Suprapubic skin (tissue), 4 donors: ENCODE measurements at regions not wholly inside any gene's neighbourhood (a gene's known extent, or its start where the extent isn't known, plus 50 kb on each side); places are given as distances from the start of the nearest gene placed in this dataset.

ENCODE experiments used
- DNase-seq, 2 donors: peaks; one replicate each; pipeline ENCODE4 v3.0.0-alpha.2; 2019; ENCODE audit warnings: low spot score in 2 of 2
- H3K27ac ChIP-seq: fragments of 200-600 bp; sonication (generic); one replicate; pipeline ENCODE4 v1.5.1; 2019
- H3K27me3 ChIP-seq: fragments of 200-600 bp; sonication (generic); one replicate; pipeline ENCODE4 v1.5.1; 2019
- H3K36me3 ChIP-seq: fragments of 200-600 bp; sonication (generic); one replicate; pipeline ENCODE4 v1.5.1; 2019
- H3K4me1 ChIP-seq: fragments of 200-600 bp; sonication (generic); one replicate; pipeline ENCODE4 v1.5.1; 2019
- H3K4me3 ChIP-seq: fragments of 200-600 bp; sonication (generic); one replicate; pipeline ENCODE4 v1.5.1; 2019; ENCODE audit warnings: mild to moderate bottlenecking
- H3K9me3 ChIP-seq: fragments of 200-600 bp; sonication (generic); one replicate; pipeline ENCODE4 v1.5.1; 2019
- CTCF ChIP-seq, 2 donors: fragments of 200-600 bp in 1 of 2; fragments of 450-650 bp in 1 of 2; sonication (generic) in 1 of 2; IDR thresholded peaks; one replicate each; pipeline ENCODE4 v1.5.1; 2016 to 2019; ENCODE audit warnings: antibody characterized with exemption in 2 of 2, mild to moderate bottlenecking in 1 of 2, moderate library complexity in 1 of 2
- EP300 ChIP-seq: sonication (generic); formaldehyde crosslinking; IDR thresholded peaks from one replicate; pipeline ENCODE4 v1.6.1; 2017; ENCODE audit warnings: antibody characterized with exemption
- POLR2A ChIP-seq, 2 donors: fragments of 450-650 bp; IDR thresholded peaks; one replicate each; pipeline ENCODE4 v1.6.1; 2017; ENCODE audit warnings: antibody characterized with exemption in 2 of 2, mild to moderate bottlenecking in 2 of 2, moderate library complexity in 2 of 2
- POLR2AphosphoS5 ChIP-seq, 3 donors: sonication (generic); formaldehyde crosslinking; IDR thresholded peaks; one replicate each; pipeline ENCODE4 v1.6.1; 2017; ENCODE audit warnings: antibody characterized with exemption in 3 of 3
- WGBS: methylation state at CpG from one replicate; pipeline ENCODE4 v1.1.5; 2018; 5-methylcytosine and 5-hydroxymethylcytosine counted together

GRCh38 chr5:18357486-18357885, 723.2 kb downstream of the TAF11L14 start:
- Histone ChIP-seq H3K4me1 (no peaks in the 10 kb centered on the region), H3K4me3 (no peak overlapping the region), H3K27ac (no peak overlapping the region), H3K9me3 (no peaks in the 10 kb centered on the region), H3K36me3 (no peaks in the 10 kb centered on the region), H3K27me3 (no peaks in the 10 kb centered on the region)
- TF ChIP-seq POLR2A (IDR thresholded peaks at IDR 0.05) = no peak
- no peak for TF ChIP-seq EP300
- no peak for TF ChIP-seq CTCF (IDR thresholded peaks at IDR 0.05)
- no peak for TF ChIP-seq POLR2AphosphoS5 (IDR thresholded peaks at IDR 0.05)
- 76% methylated on average over 4 of the region's 4 CpGs for WGBS
- DNase-seq = no peak

GRCh38 chr5:18366234-18366633, 732.0 kb downstream of the TAF11L14 start:
- Histone ChIP-seq H3K9me3 (no peaks in the 10 kb centered on the region), H3K4me3 (no peak overlapping the region), H3K36me3 (no peaks in the 10 kb centered on the region), H3K27me3 (no peaks in the 10 kb centered on the region), H3K4me1 (no peaks in the 10 kb centered on the region), H3K27ac (no peak overlapping the region)
- no peak for TF ChIP-seq POLR2AphosphoS5 (IDR thresholded peaks at IDR 0.05)
- no peak for TF ChIP-seq CTCF (IDR thresholded peaks at IDR 0.05)
- no peak for TF ChIP-seq EP300
- TF ChIP-seq POLR2A (IDR thresholded peaks at IDR 0.05) = no peak
- WGBS = 80% methylated on average over 8 of the region's 8 CpGs
- no peak for DNase-seq

- Histone ChIP-seq H3K4me3 (no peak overlapping the region), H3K36me3 (no peaks in the 10 kb centered on the region), H3K27ac (no peak overlapping the region), H3K27me3 (no peaks in the 10 kb centered on the region), H3K4me1 (no peaks in the 10 kb centered on the region), H3K9me3 (no peaks in the 10 kb centered on the region)
- TF ChIP-seq CTCF (IDR thresholded peaks at IDR 0.05) = no peak
- TF ChIP-seq POLR2A (IDR thresholded peaks at IDR 0.05) = no peak
- TF ChIP-seq EP300 = no peak
- TF ChIP-seq POLR2AphosphoS5 (IDR thresholded peaks at IDR 0.05) = no peak
- no peak for DNase-seq
- 36% methylated on average over 3 of the region's 3 CpGs for WGBS
These were observed 736.3 kb downstream of the TAF11L14 start for GRCh38 chr5:18370531-18370930.

GRCh38 chr5:18375641-18376040, 741.4 kb downstream of the TAF11L14 start:
- Histone ChIP-seq H3K27ac (no peak overlapping the region), H3K4me1 (no peaks in the 10 kb centered on the region), H3K9me3 (no peaks in the 10 kb centered on the region), H3K27me3 (no peaks in the 10 kb centered on the region), H3K36me3 (no peaks in the 10 kb centered on the region), H3K4me3 (no peak overlapping the region)
- DNase-seq = no peak
- WGBS = 44% methylated on average over 2 of the region's 2 CpGs
- TF ChIP-seq EP300 (no peak), POLR2AphosphoS5 (IDR thresholded peaks at IDR 0.05) (no peak), POLR2A (IDR thresholded peaks at IDR 0.05) (no peak), CTCF (IDR thresholded peaks at IDR 0.05) (no peak)

GRCh38 chr5:18378066-18378465, 743.8 kb downstream of the TAF11L14 start:
- no peak for DNase-seq
- 68% methylated on average over 2 of the region's 2 CpGs for WGBS

More at GRCh38 chr5:18378066-18378465, 743.8 kb downstream of the TAF11L14 start:
- no peak for TF ChIP-seq EP300
- TF ChIP-seq CTCF (IDR thresholded peaks at IDR 0.05) = no peak
- no peak for TF ChIP-seq POLR2AphosphoS5 (IDR thresholded peaks at IDR 0.05)
- no peak for TF ChIP-seq POLR2A (IDR thresholded peaks at IDR 0.05)
- Histone ChIP-seq H3K9me3 (no peaks in the 10 kb centered on the region), H3K27ac (no peak overlapping the region), H3K36me3 (no peaks in the 10 kb centered on the region), H3K4me3 (no peak overlapping the region), H3K27me3 (no peaks in the 10 kb centered on the region), H3K4me1 (no peaks in the 10 kb centered on the region)
